ENCODE measurements at regions not wholly inside any gene's neighbourhood (a gene's known extent, or its start where the extent isn't known, plus 50 kb on each side); places are given as distances from the start of the nearest gene placed in this dataset.

GRCh38 chr5:173736923-173737412, 120.5 kb upstream of the BOD1 start:
- TF ChIP-seq EZH2 (IDR thresholded peaks at IDR 0.05) = no peak
- no peak for TF ChIP-seq POLR2AphosphoS5 (IDR thresholded peaks at IDR 0.05; ENCODE audit: borderline replicate concordance, low read depth, low read length)

Measured in SK-N-MC (cell line).